ENCODE measurements at regions not wholly inside any gene's neighbourhood (a gene's known extent, or its start where the extent isn't known, plus 50 kb on each side); places are given as distances from the start of the nearest gene placed in this dataset.

GRCh38 chr21:26275801-26276200, 105.2 kb upstream of the APP start:
- CTCF ChIA-PET, result no interaction called here
- Histone ChIP-seq H3K27me3 (replicated peaks; ENCODE audit: control insufficient read depth, insufficient read depth, low read length) (no peaks in the 10 kb centered on the region), H3K4me1 (no peaks in the 10 kb centered on the region), H3K36me3 (ENCODE audit: control insufficient read depth, insufficient read depth, low read length) (no peaks in the 10 kb centered on the region), H3K9me3 (peaks cover 5% of the 10 kb centered on the region), H3K4me3 (ENCODE audit: low read depth, low read length) (no peak overlapping the region)
- H3K4me1 Mint-ChIP-seq (ENCODE audit: low read depth, unreplicated experiment), result no peaks in the 10 kb centered on the region
- DNase-seq, result no peak
- intact Hi-C loops (cut with micrococcal nuclease; ENCODE audit: unreplicated experiment), result no loop called here
- TF ChIP-seq CTCF (IDR thresholded peaks at IDR 0.05; ENCODE audit: insufficient read depth in 1 of 2, low read depth in 1 of 2, low read length in 1 of 2, severe bottlenecking in 1 of 2, unreplicated experiment in 1 of 2), result no peak
- H3K9me3 Mint-ChIP-seq (ENCODE audit: unreplicated experiment), result peaks cover 35% of the 10 kb centered on the region
- H3K36me3 Mint-ChIP-seq (ENCODE audit: insufficient read depth, unreplicated experiment), result no peaks in the 10 kb centered on the region
- H3K27me3 Mint-ChIP-seq (ENCODE audit: insufficient read depth, unreplicated experiment), result peaks cover 7% of the 10 kb centered on the region
- H3K27ac Mint-ChIP-seq (ENCODE audit: unreplicated experiment), result no peak overlapping the region
- no peak overlapping the region for H3K4me3 Mint-ChIP-seq (ENCODE audit: unreplicated experiment)
- BruUV-seq (replicated peaks), result no TSS peak
- POLR2A ChIA-PET, result no interaction called here

DNA sequence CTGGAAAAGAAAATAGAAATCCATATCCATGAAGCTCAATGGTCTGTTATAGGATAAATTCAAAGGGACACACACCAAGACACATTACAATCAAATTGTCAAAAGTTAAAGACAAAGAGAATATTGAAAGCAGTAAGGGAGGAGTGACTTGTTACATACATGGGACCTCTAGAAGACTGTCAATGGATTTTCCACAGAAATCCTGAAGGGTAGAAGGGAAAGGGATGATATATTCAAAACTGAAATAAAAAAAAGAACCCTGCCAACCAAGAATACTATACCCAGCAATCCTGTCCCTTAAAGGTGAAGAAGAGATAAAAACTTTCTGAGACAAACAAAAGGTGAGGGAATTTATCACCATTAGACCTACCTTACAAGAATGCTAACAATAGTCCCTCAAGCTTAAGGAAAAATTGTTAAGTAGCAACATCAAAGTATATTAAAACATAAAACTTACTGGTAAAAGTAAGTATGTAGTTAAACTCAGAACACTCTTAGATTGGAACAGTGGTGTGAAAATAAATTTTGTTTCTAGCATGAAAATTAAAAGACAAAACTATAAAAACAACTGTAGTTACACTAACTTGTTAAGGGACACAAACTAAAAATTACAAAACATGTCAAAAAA, 103.2 kb upstream of the APP start:
- no peak for TF ChIP-seq CTCF (IDR thresholded peaks at IDR 0.05; ENCODE audit: insufficient read depth in 1 of 2, low read depth in 1 of 2, low read length in 1 of 2, severe bottlenecking in 1 of 2, unreplicated experiment in 1 of 2)
- H3K4me1 Mint-ChIP-seq (ENCODE audit: low read depth, unreplicated experiment), result no peaks in the 10 kb centered on the region
- no TSS peak for BruUV-seq (replicated peaks)
- no peaks in the 10 kb centered on the region for H3K36me3 Mint-ChIP-seq (ENCODE audit: insufficient read depth, unreplicated experiment)
- H3K27me3 Mint-ChIP-seq (ENCODE audit: insufficient read depth, unreplicated experiment), result peaks cover 7% of the 10 kb centered on the region
- H3K27ac Mint-ChIP-seq (ENCODE audit: unreplicated experiment), result no peak overlapping the region
- CTCF ChIA-PET, result no interaction called here
- H3K9me3 Mint-ChIP-seq (ENCODE audit: unreplicated experiment), result peaks cover 39% of the 10 kb centered on the region
- intact Hi-C loops (cut with micrococcal nuclease; ENCODE audit: unreplicated experiment), result no loop called here
- no peak overlapping the region for H3K4me3 Mint-ChIP-seq (ENCODE audit: unreplicated experiment)
- no peaks in the 10 kb centered on the region for H3K27me3 ChIP-seq (replicated peaks; ENCODE audit: control insufficient read depth, insufficient read depth, low read length)
- DNase-seq, result no peak
- POLR2A ChIA-PET, result no interaction called here
- H3K36me3 ChIP-seq (ENCODE audit: control insufficient read depth, insufficient read depth, low read length), result no peaks in the 10 kb centered on the region
- H3K4me3 ChIP-seq (ENCODE audit: low read depth, low read length), result no peak overlapping the region
- H3K4me1 ChIP-seq, result no peaks in the 10 kb centered on the region
- H3K9me3 ChIP-seq, result peaks cover 5% of the 10 kb centered on the region

DNA sequence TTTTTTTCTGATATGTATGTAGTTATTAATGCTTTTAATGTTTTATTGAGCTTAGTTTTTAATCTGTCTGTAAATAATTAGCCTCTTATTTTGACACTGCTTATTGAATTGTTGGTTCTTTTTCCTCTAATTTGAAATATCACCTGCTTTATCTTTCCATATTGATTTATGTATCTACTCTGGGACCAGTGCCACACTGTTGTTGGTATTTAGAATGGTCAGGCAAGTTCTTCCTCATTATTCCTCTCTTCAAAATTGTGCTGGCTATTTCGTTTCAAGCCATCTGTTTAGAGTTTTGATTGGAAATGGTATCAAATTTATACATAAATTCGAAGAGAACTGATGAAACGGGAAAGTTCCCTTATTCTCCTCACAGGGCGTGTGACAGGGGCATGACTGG, 96.8 kb upstream of the APP start:
- ChIA-PET CTCF (no interaction called here), POLR2A (no interaction called here)
- BruUV-seq (replicated peaks), result no TSS peak
- H3K9me3 Mint-ChIP-seq (ENCODE audit: unreplicated experiment), result peaks cover 15% of the 10 kb centered on the region
- Histone ChIP-seq H3K36me3 (ENCODE audit: control insufficient read depth, insufficient read depth, low read length) (no peaks in the 10 kb centered on the region), H3K4me3 (ENCODE audit: low read depth, low read length) (no peak overlapping the region), H3K4me1 (no peaks in the 10 kb centered on the region), H3K27me3 (replicated peaks; ENCODE audit: control insufficient read depth, insufficient read depth, low read length) (no peaks in the 10 kb centered on the region), H3K9me3 (no peaks in the 10 kb centered on the region)
- no peak for TF ChIP-seq CTCF (IDR thresholded peaks at IDR 0.05; ENCODE audit: insufficient read depth in 1 of 2, low read depth in 1 of 2, low read length in 1 of 2, severe bottlenecking in 1 of 2, unreplicated experiment in 1 of 2)
- H3K27ac Mint-ChIP-seq (ENCODE audit: unreplicated experiment), result no peak overlapping the region
- H3K4me1 Mint-ChIP-seq (ENCODE audit: low read depth, unreplicated experiment), result no peaks in the 10 kb centered on the region
- no peaks in the 10 kb centered on the region for H3K36me3 Mint-ChIP-seq (ENCODE audit: insufficient read depth, unreplicated experiment)
- peaks cover 25% of the 10 kb centered on the region for H3K27me3 Mint-ChIP-seq (ENCODE audit: insufficient read depth, unreplicated experiment)
- intact Hi-C loops (cut with micrococcal nuclease; ENCODE audit: unreplicated experiment), result no loop called here
- no peak overlapping the region for H3K4me3 Mint-ChIP-seq (ENCODE audit: unreplicated experiment)
- DNase-seq, result no peak

Measured in Caco-2 (cell line).